Caco-2 (cell line): ENCODE measurements at regions not wholly inside any gene's neighbourhood (a gene's known extent, or its start where the extent isn't known, plus 50 kb on each side); places are given as distances from the start of the nearest gene placed in this dataset.

Source experiments
- BruUV-seq: library from RNA; stranded (reverse); fragments of 400-500 nt; replicated peaks from 2 replicates; lab custom pipeline; 2021; lab: Mats Ljungman, UMichigan
- CTCF ChIA-PET: fragments of 300-600 bp; sonication (Branson Sonifier 250); formaldehyde crosslinking; loops from one replicate; lab custom pipeline; 2022; ENCODE audit warnings: antibody characterized with exemption; lab: Charles Lee
- POLR2A ChIA-PET: fragments of 300-600 bp; sonication (Branson Sonifier 250); formaldehyde crosslinking; loops from one replicate; lab custom pipeline; 2022; ENCODE audit warnings: antibody characterized with exemption; lab: Charles Lee
- DNase-seq, 2 experiments: peaks; one replicate each; pipeline versions ENCODE4 v3.0.0 to v3.0.0-alpha.2; 2020 to 2022
- H3K27me3 ChIP-seq: replicated peaks from 2 replicates; pipeline ENCODE4 v1.6.0; 2011; ENCODE audit warnings: low read length; ENCODE audit not compliant: control insufficient read depth, insufficient read depth
- H3K36me3 ChIP-seq: 2 replicates; pipeline ENCODE4 v1.5.1; 2011; ENCODE audit warnings: low read length; ENCODE audit not compliant: control insufficient read depth, insufficient read depth
- H3K4me1 ChIP-seq: fragments of 250-450 bp; sonication (Bioruptor Pico); 2 replicates; pipeline ENCODE4 v1.5.1; 2020; ENCODE audit warnings: mild to moderate bottlenecking
- H3K4me3 ChIP-seq: 2 replicates; pipeline ENCODE4 v1.5.1; 2011; ENCODE audit warnings: low read depth, mild to moderate bottlenecking, control low read depth, low read length
- H3K9me3 ChIP-seq: fragments of 250-450 bp; sonication (Bioruptor Pico); 2 replicates; pipeline ENCODE4 v1.5.1; 2020; ENCODE audit warnings: mild to moderate bottlenecking, moderate library complexity
- H3K27ac Mint-ChIP-seq: one replicate; pipeline ENCODE4 v1.8.0; 2022; ENCODE audit warnings: mixed read lengths; ENCODE audit not compliant: unreplicated experiment
- H3K27me3 Mint-ChIP-seq: one replicate; pipeline ENCODE4 v1.8.0; 2022; ENCODE audit warnings: mixed read lengths; ENCODE audit not compliant: insufficient read depth, unreplicated experiment
- H3K36me3 Mint-ChIP-seq: one replicate; pipeline ENCODE4 v1.8.0; 2022; ENCODE audit warnings: mild to moderate bottlenecking, mixed read lengths; ENCODE audit not compliant: insufficient read depth, unreplicated experiment
- H3K4me1 Mint-ChIP-seq: one replicate; pipeline ENCODE4 v1.8.0; 2022; ENCODE audit warnings: low read depth, mixed read lengths; ENCODE audit not compliant: unreplicated experiment
- H3K4me3 Mint-ChIP-seq: one replicate; pipeline ENCODE4 v1.8.0; 2022; ENCODE audit warnings: mild to moderate bottlenecking, moderate library complexity, mixed read lengths; ENCODE audit not compliant: unreplicated experiment
- H3K9me3 Mint-ChIP-seq: one replicate; pipeline ENCODE4 v1.8.0; 2022; ENCODE audit warnings: mixed read lengths; ENCODE audit not compliant: unreplicated experiment
- intact Hi-C: fragments of 100-400 bp; cut with micrococcal nuclease; formaldehyde crosslinking; loops from one replicate; pipeline ENCODE4 v1.10.0; 2022; ENCODE audit not compliant: unreplicated experiment
- TF ChIP-seq, protein P1 (sequence below), 2 experiments: fragments of 200-600 bp in 1 of 2; IDR thresholded peaks; 1 replicate in 1 of 2; 2 replicates in 1 of 2; pipeline versions ENCODE4 v1.5.1 to v1.8.0; 2011 to 2022; ENCODE audit warnings: antibody characterized with exemption in 1 of 2, control low read depth in 1 of 2, inconsistent platforms in 1 of 2, low read depth in 1 of 2, low read length in 1 of 2, mild to moderate bottlenecking in 1 of 2, moderate library complexity in 1 of 2; ENCODE audit not compliant: insufficient read depth in 1 of 2, severe bottlenecking in 1 of 2, unreplicated experiment in 1 of 2

DNA sequence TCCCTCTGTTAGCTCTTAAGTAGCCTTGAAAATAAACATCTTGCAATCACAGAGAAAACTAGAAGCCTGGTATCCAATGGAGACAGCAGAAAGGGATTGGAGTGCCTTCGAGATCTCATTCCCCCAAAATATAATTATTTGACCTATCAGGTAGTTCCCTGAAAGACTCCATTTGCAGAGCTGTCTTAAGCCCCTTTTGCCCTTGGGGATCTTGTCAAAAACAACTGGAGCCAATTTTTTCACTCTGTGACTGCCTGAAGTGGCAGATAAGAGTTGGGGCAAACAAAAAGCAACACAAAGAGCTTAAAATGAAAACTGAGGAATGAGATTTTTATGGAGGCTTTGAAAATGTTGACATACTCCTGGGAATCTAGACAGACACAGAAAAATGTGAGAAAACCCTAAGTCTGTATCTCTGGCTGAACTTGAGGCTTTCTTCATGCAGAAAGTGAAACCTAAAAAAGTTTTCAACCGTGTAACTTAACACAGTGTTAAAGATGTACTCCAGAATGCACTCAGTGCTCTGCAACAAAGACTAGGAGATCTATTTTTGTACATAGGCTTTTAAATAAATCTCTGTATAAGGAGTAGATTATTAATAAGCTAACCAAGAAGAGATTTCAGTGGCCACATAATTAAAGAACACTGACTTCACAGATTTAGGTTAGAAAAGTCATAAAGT, 971.1 kb upstream of the MAN1A1 start:
- no peak overlapping the region for H3K4me3 ChIP-seq
- ChIA-PET CTCF (no interaction called here), POLR2A (no interaction called here)
- H3K36me3 ChIP-seq = no peaks in the 10 kb centered on the region
- H3K4me1 ChIP-seq = no peaks in the 10 kb centered on the region
- Mint-ChIP-seq H3K9me3 (peaks cover 17% of the 10 kb centered on the region), H3K27me3 (no peaks in the 10 kb centered on the region), H3K36me3 (no peaks in the 10 kb centered on the region), H3K4me3 (no peak overlapping the region), H3K4me1 (no peaks in the 10 kb centered on the region), H3K27ac (no peak overlapping the region)
- no TSS peak for BruUV-seq
- DNase-seq = no peak
- no peaks in the 10 kb centered on the region for H3K9me3 ChIP-seq
- intact Hi-C loops = no loop called here
- no peaks in the 10 kb centered on the region for H3K27me3 ChIP-seq
- TF ChIP-seq, protein P1, sequence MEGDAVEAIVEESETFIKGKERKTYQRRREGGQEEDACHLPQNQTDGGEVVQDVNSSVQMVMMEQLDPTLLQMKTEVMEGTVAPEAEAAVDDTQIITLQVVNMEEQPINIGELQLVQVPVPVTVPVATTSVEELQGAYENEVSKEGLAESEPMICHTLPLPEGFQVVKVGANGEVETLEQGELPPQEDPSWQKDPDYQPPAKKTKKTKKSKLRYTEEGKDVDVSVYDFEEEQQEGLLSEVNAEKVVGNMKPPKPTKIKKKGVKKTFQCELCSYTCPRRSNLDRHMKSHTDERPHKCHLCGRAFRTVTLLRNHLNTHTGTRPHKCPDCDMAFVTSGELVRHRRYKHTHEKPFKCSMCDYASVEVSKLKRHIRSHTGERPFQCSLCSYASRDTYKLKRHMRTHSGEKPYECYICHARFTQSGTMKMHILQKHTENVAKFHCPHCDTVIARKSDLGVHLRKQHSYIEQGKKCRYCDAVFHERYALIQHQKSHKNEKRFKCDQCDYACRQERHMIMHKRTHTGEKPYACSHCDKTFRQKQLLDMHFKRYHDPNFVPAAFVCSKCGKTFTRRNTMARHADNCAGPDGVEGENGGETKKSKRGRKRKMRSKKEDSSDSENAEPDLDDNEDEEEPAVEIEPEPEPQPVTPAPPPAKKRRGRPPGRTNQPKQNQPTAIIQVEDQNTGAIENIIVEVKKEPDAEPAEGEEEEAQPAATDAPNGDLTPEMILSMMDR (IDR thresholded peaks at IDR 0.05; ENCODE audit: insufficient read depth in 1 of 2, low read depth in 1 of 2, low read length in 1 of 2, severe bottlenecking in 1 of 2, unreplicated experiment in 1 of 2) = no peak

DNA sequence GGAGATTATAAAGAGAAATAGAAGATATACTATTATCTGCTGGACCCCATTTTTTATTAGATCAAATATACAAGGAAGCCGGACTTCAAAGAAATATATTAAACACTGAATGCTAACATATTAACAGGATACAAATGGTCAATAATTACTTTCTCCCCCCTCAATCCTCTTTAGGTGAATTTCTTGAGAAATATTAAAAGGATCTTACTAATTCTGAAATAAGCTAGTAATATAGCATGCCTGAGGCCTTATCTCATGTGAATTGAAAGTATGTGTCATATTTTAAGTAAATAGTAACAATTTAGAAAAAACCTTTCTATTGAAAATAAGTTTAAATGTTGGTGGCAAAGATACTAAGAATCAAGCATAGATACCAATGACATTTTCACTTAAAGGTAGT, 954.7 kb upstream of the MAN1A1 start:
- Mint-ChIP-seq H3K9me3 (no peaks in the 10 kb centered on the region), H3K27ac (no peak overlapping the region), H3K4me3 (no peak overlapping the region), H3K27me3 (no peaks in the 10 kb centered on the region), H3K36me3 (no peaks in the 10 kb centered on the region), H3K4me1 (peaks cover 12% of the 10 kb centered on the region)
- CTCF ChIA-PET = no interaction called here
- DNase-seq = no peak
- Histone ChIP-seq H3K4me1 (no peaks in the 10 kb centered on the region), H3K36me3 (no peaks in the 10 kb centered on the region), H3K27me3 (no peaks in the 10 kb centered on the region), H3K9me3 (no peaks in the 10 kb centered on the region), H3K4me3 (no peak overlapping the region)
- intact Hi-C loops = no loop called here
- TF ChIP-seq, protein P1 (IDR thresholded peaks at IDR 0.05; ENCODE audit: insufficient read depth in 1 of 2, low read depth in 1 of 2, low read length in 1 of 2, severe bottlenecking in 1 of 2, unreplicated experiment in 1 of 2) = no peak
- POLR2A ChIA-PET = no interaction called here
- no TSS peak for BruUV-seq

DNA sequence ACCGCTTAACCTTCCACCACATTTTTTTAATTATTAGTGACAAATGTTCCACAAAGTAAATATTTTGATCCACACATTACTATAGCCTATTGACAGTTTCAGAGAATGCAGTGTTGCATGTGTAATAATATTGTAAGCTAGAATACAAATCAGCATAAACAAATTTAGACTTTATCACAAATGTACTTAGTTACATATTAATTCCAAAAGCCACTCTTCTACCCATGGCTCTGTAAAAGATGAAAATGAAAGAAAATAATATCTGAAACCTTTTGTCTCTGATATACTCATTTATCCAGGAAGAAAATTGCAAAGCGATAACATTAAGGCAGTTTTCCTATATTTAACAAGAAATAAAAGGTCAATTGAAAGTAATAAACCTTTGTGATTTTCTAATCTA, 954.0 kb upstream of the MAN1A1 start:
- ChIA-PET CTCF (no interaction called here), POLR2A (no interaction called here)
- TF ChIP-seq, protein P1 (IDR thresholded peaks at IDR 0.05; ENCODE audit: insufficient read depth in 1 of 2, low read depth in 1 of 2, low read length in 1 of 2, severe bottlenecking in 1 of 2, unreplicated experiment in 1 of 2) = no peak
- no TSS peak for BruUV-seq
- Mint-ChIP-seq H3K36me3 (no peaks in the 10 kb centered on the region), H3K9me3 (no peaks in the 10 kb centered on the region), H3K27me3 (no peaks in the 10 kb centered on the region), H3K4me3 (no peak overlapping the region), H3K27ac (no peak overlapping the region), H3K4me1 (peaks cover 12% of the 10 kb centered on the region)
- Histone ChIP-seq H3K4me3 (no peak overlapping the region), H3K36me3 (no peaks in the 10 kb centered on the region), H3K9me3 (no peaks in the 10 kb centered on the region), H3K4me1 (no peaks in the 10 kb centered on the region), H3K27me3 (no peaks in the 10 kb centered on the region)
- DNase-seq = no peak
- intact Hi-C loops = no loop called here
